Upper lobe of right lung (tissue), 1 donor: ENCODE measurements at regions not wholly inside any gene's neighbourhood (a gene's known extent, or its start where the extent isn't known, plus 50 kb on each side); places are given as distances from the start of the nearest gene placed in this dataset.

Source experiments
- ATAC-seq: fragments of 200-7000 bp; cut with Tn5 transposase; one replicate; pipeline ENCODE4 v1.9.1; 2020; ENCODE audit warnings: mild to moderate bottlenecking, moderate library complexity
- DNase-seq: peaks from one replicate; pipeline ENCODE4 v3.0.0-alpha.2; 2020
- H3K27ac ChIP-seq: fragments of 200-600 bp; one replicate; pipeline ENCODE4 v1.8.0; 2022
- H3K27me3 ChIP-seq: fragments of 200-600 bp; one replicate; pipeline ENCODE4 v1.8.0; 2022; ENCODE audit warnings: mild to moderate bottlenecking
- H3K36me3 ChIP-seq: fragments of 200-600 bp; one replicate; pipeline ENCODE4 v1.8.0; 2022
- H3K4me1 ChIP-seq: fragments of 200-600 bp; one replicate; pipeline ENCODE4 v1.8.0; 2022
- H3K4me3 ChIP-seq: fragments of 200-600 bp; one replicate; pipeline ENCODE4 v1.8.0; 2022; ENCODE audit warnings: mild to moderate bottlenecking
- H3K9me3 ChIP-seq: fragments of 200-600 bp; one replicate; pipeline ENCODE4 v1.8.0; 2022
- intact Hi-C: fragments of 100-400 bp; cut with DNase I; formaldehyde crosslinking; loops from one replicate; pipeline ENCODE4 v1.11.0; 2022
- TF ChIP-seq, protein P1 (sequence below): fragments of 200-600 bp; IDR thresholded peaks from one replicate; pipeline ENCODE4 v1.8.0; 2022; ENCODE audit warnings: antibody characterized with exemption
- donor health status: DM: no; HTN: yes; CAD: no; lungs with severe emphysema.

DNA sequence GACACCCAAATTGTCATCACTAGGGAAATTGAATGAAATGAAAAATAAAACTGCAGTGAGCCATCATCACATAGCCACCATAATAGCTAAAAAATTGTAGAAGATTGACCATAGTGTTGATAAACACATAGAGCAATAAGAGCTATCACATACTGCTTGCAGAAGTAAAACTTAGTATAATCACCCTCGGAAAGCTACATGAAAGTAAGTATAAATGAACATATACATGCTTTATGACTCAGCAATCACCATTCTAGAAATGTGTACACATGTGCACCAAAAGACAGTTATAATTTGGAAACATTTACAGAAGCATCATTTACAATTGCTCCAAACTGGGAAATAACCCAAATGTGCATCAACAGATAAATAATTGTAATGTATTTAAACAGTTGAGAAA is 153.1 kb upstream of the LRRC7 start:
- TF ChIP-seq, protein P1, sequence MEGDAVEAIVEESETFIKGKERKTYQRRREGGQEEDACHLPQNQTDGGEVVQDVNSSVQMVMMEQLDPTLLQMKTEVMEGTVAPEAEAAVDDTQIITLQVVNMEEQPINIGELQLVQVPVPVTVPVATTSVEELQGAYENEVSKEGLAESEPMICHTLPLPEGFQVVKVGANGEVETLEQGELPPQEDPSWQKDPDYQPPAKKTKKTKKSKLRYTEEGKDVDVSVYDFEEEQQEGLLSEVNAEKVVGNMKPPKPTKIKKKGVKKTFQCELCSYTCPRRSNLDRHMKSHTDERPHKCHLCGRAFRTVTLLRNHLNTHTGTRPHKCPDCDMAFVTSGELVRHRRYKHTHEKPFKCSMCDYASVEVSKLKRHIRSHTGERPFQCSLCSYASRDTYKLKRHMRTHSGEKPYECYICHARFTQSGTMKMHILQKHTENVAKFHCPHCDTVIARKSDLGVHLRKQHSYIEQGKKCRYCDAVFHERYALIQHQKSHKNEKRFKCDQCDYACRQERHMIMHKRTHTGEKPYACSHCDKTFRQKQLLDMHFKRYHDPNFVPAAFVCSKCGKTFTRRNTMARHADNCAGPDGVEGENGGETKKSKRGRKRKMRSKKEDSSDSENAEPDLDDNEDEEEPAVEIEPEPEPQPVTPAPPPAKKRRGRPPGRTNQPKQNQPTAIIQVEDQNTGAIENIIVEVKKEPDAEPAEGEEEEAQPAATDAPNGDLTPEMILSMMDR, result no peak
- H3K4me3 ChIP-seq, result no peak overlapping the region
- intact Hi-C loops, result no loop called here
- no peak for ATAC-seq
- DNase-seq, result no peak
- H3K9me3 ChIP-seq, result no peaks in the 10 kb centered on the region
- no peaks in the 10 kb centered on the region for H3K27me3 ChIP-seq
- H3K27ac ChIP-seq, result no peak overlapping the region
- no peaks in the 10 kb centered on the region for H3K4me1 ChIP-seq
- H3K36me3 ChIP-seq, result no peaks in the 10 kb centered on the region

DNA sequence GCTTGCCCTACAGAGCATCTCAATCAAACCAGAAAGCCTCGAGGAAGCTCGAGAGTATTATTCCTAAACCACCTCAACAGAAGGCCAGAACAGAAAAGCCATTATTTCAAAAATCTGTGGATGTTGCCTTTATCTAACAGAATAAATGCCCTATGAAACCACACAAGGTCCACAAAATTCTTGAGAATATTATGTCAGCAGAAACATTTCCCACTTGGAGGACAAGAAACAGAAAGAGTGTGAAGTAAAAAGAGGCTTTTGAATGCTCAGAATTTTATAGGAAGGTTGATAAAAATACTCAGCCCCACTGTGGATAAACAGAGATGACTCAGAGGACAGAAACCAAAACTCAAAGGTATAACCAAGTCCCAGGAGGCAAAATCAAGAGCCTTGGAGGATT is 146.4 kb upstream of the LRRC7 start:
- no peak for DNase-seq
- intact Hi-C loops, result no loop called here
- no peaks in the 10 kb centered on the region for H3K9me3 ChIP-seq
- TF ChIP-seq, protein P1, result no peak
- no peaks in the 10 kb centered on the region for H3K27me3 ChIP-seq
- no peaks in the 10 kb centered on the region for H3K4me1 ChIP-seq
- no peak for ATAC-seq
- H3K4me3 ChIP-seq, result no peak overlapping the region
- no peak overlapping the region for H3K27ac ChIP-seq
- H3K36me3 ChIP-seq, result no peaks in the 10 kb centered on the region

DNA sequence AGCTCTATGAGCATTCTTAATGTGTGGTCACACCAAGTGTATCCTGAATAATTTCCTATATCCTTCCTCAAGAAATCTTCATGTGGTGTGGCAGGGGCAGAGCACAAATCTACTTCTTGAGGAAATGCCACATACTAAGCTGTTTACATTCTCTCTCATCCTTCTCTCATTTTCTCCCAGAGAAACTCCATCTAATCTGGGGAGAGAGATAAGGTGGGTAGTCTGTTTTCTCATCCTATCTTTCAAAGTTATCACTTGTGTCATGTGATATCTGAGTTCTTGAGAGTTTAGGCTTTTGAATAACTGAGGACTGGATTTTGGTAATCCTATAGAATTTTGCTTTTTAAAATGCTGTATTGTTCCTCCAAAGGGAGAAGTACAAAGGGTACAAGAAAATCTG is 141.9 kb upstream of the LRRC7 start:
- H3K27ac ChIP-seq, result no peak overlapping the region
- no peaks in the 10 kb centered on the region for H3K27me3 ChIP-seq
- no peaks in the 10 kb centered on the region for H3K9me3 ChIP-seq
- H3K36me3 ChIP-seq, result no peaks in the 10 kb centered on the region
- H3K4me1 ChIP-seq, result no peaks in the 10 kb centered on the region
- no peak for ATAC-seq
- intact Hi-C loops, result no loop called here
- no peak for DNase-seq
- TF ChIP-seq, protein P1, result no peak
- H3K4me3 ChIP-seq, result no peak overlapping the region

DNA sequence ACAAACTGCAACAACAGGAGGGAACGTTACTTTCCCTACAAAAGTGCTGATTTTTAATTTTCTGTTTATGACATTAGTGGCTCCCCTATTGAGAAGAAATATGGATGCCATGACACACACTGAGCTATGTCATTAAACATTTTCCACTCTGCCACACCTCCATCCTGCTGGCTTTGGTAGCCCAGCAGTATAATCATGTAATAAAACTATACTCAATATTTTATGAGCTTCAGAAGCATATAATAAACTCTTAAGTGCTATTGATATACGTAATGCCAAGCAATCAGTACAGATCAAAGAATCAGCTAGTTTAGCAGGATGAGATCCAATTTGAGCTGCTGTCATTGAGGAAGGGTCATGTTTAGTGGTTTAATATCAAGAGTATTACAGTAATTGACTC is 141.3 kb upstream of the LRRC7 start:
- no peak overlapping the region for H3K27ac ChIP-seq
- intact Hi-C loops, result no loop called here
- no peaks in the 10 kb centered on the region for H3K9me3 ChIP-seq
- H3K27me3 ChIP-seq, result no peaks in the 10 kb centered on the region
- no peaks in the 10 kb centered on the region for H3K36me3 ChIP-seq
- no peaks in the 10 kb centered on the region for H3K4me1 ChIP-seq
- no peak overlapping the region for H3K4me3 ChIP-seq
- TF ChIP-seq, protein P1, result no peak
- no peak for DNase-seq
- no peak for ATAC-seq

DNA sequence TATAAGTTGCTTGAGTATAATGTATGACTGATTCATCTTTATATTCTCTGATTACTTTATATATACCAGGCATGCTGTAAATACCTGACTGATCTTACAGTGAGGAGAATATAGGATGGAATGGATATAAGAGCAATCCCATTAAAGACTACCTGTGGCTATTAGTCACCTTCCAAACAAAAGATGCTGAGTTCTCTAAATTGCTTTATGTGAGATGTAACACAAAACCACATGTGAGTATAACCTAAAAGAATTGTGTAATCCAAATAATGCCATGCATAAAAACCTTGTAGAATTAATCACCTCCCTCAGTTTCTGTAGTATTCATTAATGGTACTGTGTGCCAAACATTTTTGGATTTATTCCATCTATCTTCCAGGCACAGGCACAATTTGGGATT is 134.6 kb upstream of the LRRC7 start:
- Histone ChIP-seq H3K4me3 (no peak overlapping the region), H3K9me3 (no peaks in the 10 kb centered on the region), H3K27ac (no peak overlapping the region), H3K4me1 (no peaks in the 10 kb centered on the region), H3K36me3 (no peaks in the 10 kb centered on the region), H3K27me3 (no peaks in the 10 kb centered on the region)
- DNase-seq (no peak), ATAC-seq (no peak)
- TF ChIP-seq, protein P1, result no peak
- intact Hi-C loops, result no loop called here

DNA sequence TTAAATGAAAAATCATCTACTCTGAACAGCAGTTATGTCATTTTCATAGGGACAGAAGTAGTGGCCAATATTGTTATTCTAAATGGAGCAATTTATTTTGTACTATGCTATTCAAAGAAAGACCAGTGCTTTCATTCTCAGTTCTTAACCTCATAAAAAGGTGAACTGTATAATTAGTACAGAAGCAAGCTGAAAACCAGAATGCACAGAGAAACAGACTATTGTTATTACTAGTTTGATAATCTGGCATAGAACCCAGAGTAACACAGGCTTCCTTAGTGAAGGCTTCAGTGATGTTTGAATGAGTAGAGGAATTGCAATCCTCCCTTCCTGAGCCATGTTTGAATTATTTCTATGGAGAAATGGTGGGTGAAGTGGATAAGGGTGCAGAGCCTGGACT is 131.6 kb upstream of the LRRC7 start:
- ATAC-seq (no peak), DNase-seq (no peak)
- intact Hi-C loops, result no loop called here
- Histone ChIP-seq H3K36me3 (no peaks in the 10 kb centered on the region), H3K9me3 (no peaks in the 10 kb centered on the region), H3K4me3 (no peak overlapping the region), H3K27me3 (no peaks in the 10 kb centered on the region), H3K27ac (no peak overlapping the region), H3K4me1 (no peaks in the 10 kb centered on the region)
- TF ChIP-seq, protein P1, result no peak
